GM18519 (cell line): ENCODE measurements at regions not wholly inside any gene's neighbourhood (a gene's known extent, or its start where the extent isn't known, plus 50 kb on each side); places are given as distances from the start of the nearest gene placed in this dataset.
"Not testable (repeated sequence)": the region's sequence is repeated elsewhere in the genome, so short reads cannot be mapped to it uniquely, and the experiment has no call there.

Experiments
- ATAC-seq: cut with Tn5 transposase; IDR thresholded peaks from one replicate; pipeline ENCODE4 v1.9.1; 2021; ENCODE audit warnings: mild to moderate bottlenecking, moderate library complexity; ENCODE audit not compliant: unreplicated experiment, low FRiP score

DNA sequence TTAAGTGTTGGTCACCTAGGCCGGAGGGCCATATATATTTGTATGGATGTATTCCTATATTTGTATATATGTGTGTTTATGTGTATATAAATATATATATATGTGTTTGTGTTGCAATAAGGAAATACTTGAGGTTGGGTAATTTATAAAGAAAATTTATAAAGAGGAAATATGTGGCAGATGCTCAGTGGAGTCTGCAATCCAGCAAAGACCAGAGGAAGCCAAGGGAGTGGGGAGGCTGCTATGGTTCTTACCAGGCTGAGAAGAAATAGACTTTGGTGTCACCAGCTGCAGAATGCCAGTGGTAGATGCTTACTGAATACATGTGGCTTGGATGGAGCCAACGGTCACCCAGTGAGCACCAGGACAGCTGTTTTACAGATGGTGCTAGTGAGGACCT lies 97.4 kb upstream of the ELOVL5 start:
- ATAC-seq = no peak

DNA sequence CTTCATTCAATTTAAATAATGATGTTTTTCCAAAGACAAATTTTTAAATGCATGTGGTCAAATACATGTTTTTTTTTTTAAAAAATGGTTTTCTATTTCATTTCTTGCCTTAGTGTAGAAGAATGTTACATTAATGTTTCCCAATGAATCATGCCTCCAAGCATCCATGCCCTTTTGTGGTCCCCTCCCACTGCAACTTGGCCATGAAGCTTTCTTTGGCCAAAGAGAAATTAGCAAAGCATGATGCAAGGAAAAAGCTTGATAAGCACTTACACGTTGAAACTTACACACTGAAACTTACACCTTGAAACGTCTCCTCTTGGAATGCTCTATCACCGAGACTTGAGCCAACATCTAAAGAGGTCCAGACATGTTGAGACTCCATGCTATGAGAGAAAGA lies 93.0 kb upstream of the ELOVL5 start:
- no peak for ATAC-seq

DNA sequence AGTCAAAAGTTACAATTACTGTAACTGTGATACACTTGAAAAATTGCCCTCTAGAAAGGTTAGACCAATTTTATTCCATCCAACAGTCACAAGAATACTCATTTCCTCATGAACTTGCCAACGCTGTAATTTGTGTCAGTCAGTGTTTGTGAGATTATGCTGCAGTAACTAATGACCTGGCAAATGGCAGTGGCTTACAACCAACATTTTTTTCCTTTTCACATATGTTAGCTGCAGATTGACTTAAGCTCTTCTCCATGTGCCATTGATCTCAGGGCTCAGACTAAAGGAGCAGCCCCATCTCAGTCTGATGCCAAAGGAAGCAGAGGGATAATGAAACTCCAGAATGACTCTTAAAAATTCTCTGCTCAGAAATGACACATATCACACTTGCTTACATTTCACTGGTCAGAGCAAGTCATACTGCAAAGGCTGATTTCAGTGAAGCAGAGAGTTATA lies 92.3 kb upstream of the ELOVL5 start:
- peak; percentile 46 for ATAC-seq

DNA sequence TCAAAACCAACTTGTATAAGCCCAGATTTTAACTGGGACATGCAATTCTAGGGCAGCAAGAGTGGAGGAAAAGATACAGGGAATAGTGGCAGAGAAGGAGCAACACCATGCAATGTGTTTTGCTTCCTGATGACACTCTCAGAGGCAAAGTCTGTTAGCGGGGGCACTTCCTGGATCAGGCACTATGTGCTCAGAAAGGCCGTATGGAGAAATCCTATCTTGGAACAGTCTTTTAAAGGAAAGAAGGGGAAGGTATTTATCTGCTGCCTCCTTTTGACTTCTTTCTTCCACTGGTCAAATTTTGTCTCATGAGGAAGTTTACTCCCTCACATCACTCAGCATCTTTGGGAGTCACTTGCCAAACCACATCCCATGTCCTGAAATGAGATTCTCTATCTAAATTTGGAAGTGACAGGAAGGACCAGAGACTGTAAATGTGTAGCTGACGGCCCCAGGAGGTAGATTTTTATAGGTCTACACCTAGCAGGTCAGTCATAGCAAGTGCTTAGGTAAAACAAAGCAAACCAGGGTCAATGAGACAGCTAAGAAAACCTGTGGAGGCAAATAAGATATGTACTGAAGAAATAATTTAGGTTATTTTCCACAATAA lies 91.7 kb upstream of the ELOVL5 start:
- no peak for ATAC-seq

DNA sequence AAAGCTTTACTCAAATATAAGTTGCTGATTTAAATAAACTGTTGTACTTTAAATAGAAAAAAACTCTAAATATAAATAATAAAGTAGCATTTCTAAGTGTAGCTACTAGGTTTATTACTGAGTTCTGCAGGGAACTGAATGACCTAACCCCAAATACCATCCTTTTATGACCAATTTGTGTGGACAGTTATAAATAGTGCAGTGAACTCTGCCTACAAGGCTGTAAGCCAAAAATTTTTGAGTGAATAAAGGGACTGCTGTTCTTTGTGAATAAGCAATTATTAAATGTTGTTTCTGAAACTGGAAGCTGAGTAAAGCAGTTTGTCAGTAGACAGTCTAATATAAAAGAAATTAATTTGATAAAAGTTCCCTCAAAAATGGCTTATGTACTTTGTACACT lies 90.8 kb upstream of the ELOVL5 start:
- no peak for ATAC-seq

DNA sequence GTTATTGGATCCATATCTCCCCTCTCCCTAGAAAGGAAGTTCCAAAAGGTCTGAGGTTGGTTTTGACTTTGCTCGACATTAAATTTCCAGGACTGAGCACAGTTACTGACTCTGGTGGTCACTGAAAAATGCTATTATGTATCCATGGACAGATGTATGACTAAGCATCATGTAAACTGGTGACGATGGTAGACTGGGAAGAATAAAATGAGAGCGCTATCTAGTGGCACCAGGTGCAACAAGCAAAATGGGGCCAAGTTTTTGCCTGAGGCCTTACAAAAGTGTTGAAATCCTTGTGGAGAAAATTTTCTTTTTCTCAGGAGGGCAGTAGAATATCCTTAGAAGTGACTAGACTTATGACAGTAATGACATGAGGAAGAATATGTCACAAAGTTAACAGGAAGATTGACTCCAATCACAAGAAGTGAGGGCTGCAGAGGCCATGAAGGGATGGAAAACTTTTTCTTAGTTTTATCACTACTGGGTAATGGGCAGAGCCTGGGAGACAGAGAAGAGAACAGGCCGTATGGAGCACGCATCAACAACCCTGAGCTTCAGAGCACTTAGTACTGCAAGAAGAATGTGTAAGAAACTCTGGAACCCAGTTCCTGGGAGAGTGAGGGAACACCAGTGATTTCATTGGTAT lies 88.9 kb upstream of the ELOVL5 start:
- no peak for ATAC-seq

DNA sequence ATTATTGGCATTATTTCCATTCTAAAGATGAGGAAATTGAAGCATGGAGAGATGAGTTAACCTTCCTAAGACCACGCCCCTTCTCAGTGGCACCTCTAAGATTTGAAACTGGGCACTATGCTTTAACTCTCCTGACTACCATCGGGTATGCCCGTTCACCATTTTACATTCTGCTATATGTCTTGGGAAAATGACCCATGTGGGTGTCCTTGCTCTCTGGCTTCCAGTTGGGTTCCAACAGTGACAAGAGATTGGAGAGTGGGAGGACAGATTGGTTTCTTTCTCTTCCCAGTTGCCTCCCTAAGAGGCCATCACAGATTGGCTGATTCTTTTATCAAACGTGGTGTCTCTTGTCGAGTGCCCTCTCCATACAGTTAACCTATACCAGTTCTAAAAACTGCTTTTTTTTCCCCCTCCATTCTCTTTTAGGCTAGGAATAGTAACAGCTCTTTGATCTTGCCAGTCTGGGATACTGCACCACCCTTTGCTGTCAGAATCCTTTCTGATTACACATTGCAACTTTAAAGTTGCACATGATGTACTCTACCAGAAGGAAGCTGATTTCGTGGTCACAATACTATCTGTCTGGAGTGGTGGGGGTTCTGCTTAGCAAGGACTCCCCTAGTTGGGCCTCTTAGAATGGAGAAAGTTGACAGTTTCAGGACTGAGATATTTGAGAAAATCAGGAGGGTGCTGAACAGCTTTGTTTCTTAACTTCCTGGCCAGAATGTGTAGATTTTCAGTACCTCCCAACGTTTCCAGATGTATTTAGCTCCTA lies 88.0 kb upstream of the ELOVL5 start:
- ATAC-seq = no peak

DNA sequence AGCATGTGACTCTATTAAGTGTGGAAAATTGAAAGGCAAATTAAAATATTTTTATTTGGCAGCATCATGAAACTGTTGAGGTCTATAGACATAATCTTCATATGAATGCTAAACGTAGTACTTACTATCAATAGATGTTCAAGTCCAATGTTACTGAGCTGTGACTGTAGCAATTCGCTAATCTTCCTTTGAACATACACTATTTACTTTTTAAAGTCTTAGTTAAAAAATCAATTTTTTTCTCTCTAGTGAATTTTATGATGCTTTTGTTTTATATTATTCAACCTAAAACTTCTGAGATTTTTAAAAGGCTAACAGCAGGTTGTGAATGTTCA lies 85.2 kb upstream of the ELOVL5 start:
- no peak for ATAC-seq

DNA sequence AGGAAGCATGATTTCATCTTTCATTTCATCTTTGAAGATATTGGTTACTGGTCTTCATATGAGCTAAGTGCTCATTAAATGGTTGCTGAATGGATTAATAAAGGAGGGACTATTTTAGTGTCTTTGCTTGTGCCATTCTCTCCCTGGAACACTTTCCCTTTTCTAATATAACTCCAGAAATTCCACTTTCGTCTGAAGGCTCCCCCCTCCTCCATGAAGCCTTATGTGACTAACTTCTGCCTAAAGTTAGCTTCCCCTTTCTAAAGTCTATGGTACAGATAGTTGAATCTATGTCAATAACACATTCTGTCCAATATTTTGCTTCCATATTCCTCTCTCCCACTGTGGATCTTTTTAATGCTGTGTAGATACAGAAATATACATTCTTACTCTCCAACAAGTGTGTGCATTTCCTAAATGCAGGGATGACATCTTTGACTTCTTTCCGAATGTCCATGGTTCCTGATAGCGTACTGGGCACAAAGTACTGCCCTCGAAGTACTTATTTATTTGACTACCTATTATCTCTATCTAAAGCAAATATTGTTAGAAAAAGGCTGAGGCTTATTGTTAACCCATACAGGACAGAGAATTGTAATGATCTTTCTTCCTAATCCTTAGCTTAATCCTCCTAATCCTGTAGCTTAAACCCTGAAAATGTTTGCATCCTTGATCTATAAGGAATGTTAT lies 84.7 kb upstream of the ELOVL5 start:
- ATAC-seq = no peak

DNA sequence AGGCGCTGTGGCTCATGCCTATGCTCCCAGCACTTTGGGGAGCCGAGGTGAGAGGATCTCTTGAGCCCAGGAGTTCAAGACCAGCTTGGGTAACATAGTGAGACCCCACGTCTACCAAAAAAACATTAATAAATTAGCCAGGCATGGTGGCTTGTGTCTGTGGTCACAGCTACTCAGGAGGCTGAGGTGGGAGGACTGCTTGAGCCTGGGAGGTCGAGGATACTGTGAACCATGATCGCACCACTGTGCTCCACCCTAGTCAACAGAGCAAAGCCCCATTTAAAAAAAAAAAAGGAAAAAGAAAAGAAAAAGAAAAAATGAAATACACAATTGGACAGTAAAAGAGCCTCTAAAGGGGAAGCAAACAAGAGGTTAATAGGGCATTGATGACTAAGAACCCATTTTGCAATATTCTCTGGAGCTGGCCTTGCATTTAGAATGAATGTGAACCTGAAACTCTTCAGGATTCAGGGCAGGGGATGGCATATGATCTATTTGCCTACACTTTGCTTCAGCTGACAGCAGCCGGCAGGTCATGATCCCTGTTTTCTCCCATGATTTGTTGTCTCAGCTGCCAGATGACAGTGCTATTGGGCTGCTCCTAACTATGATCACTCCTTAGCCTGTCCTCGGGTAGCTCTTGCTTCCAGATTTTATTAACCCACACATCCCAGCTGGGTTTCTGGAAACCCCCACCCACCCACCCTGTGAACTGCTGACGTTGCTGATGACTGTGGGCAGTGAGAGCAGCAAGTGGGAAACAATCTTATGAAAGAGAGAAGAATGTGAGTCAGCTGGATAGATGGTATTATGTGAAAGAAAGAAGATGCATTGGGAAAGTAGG lies 83.8 kb upstream of the ELOVL5 start:
- ATAC-seq = no peak

DNA sequence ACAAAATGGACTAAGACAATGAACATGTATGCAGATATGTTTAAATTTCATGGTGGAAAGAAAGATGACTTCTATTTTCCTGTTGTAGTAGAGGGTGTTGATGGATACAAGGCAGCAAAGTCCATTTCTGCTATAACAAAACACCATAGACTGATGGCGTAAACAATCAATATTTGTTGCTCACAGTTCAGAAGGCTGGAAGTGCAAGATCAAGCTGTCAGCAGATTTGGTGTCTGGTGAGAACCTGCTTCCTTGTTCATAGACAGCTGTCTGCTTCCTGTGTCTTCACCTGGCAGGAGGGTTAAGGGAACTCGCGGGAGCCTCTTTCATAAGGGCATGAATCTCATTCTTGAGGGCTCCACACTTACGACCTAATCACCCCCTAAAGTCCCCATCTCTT lies 83.0 kb upstream of the ELOVL5 start:
- ATAC-seq = no peak

DNA sequence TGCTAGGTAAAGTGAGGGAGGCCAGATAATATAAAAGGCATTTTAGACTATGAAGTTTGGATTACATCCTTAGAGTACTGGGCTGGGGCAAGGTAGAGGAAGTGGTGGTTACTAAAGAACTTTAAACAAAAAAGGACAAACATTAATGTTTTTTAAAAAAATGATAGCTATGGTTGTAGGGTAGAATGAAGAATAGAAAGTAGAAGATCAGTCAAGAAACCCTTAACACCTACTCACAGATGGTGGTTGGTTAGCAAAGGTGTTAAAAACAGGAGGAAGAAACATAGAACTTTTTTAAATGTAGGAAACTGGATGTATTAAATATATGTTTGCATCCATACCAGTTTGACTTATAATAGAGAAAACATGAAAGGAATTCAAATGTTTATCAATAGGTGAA lies 80.7 kb upstream of the ELOVL5 start:
- ATAC-seq = no peak

DNA sequence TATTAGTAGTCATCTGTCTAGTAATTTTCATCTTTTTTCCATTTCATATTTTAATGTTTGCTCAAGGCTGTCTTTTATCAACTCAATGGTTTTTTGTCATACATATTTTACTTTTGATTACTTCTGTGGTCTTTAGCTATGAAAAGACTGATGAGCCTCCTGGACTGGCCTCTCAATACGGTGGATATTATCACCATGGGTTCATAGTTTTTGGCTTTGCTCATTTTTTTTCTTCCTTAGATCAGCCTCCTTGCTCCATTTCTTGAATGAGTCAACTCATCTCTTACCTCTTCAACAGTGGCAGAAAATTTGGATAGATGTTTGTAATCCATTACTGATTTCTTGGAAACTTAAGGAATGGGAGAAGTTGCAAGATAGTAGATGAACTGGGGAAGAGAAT lies 80.1 kb upstream of the ELOVL5 start:
- ATAC-seq = no peak

DNA sequence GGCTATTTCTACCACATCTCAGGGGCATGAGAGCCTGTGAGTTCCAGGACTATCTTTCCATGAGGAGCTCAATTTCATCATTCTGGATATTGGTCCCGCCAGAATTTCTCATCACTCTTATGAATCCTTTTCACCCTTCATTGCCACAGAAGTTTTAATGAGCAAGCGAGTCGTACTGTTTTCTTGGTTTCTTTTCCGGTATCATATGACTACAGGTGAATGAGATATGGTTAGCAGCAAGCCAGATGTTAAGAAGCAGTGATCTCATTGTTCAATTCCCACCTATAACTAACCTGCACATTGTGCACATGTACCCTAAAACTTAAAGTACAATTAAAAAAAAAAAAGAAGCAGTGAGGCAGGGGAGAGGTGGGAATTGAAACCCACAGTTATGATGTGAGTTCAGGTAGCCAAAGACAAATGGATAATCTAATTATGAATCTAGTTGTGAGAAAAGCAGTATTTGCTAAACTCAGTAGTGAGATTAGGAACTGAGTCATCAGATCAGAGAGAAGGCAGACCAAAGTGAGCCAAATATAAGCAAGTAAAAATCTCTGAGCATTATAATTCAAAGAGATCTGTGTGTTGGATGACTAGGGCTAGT lies 78.0 kb upstream of the ELOVL5 start:
- peak; percentile 90 for ATAC-seq

DNA sequence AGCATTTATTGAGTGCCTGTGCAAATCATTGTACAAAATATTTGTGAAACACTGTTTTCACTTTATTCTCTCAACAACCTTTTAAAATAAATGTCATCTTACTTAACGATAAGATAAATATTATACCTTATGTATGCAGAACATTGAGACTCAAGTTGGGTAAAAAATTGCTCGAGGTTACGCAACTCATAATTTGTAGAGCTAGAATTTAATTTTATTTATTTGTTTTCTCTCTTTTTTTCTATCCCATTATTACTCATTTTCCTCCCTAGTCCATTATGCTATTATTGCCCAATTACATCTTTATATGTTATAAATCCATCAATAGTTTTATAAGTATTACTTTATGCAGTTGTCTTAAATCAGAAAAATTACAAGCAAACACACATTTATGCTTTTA lies 77.4 kb upstream of the ELOVL5 start:
- ATAC-seq = no peak

DNA sequence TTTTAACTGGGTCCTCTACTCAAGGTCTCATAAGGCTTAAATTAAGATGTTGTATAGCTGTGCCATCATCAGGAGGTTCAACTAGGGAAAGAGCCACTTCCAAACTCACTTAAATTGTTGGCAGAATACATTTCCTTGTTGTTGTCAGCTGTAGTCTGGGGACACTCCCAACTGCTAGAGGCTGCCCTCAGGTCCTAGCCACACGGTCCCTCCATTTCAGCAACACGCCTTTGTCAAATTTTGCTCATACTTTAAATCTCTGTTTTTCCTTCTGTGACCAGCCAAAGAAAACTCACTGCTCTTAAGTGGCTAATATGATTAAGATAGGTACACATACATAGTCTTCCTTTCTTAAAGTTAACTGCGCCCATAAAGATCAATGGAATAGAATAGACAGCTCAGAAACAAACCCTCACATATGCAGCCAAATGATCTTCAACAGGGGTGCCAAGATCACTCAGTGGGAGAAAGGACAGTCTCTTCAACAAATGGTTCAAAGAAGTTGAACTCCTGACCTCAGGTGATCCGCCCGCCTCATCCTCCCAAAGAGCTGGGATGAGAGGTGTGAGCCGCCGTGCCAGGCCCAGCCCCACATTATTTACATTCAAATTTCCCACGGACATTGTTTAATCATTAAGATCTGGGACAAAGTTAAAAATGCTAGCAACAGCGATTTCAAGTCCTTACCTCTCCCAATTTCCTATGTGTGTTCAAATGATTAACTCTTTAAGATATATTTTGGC lies 76.4 kb upstream of the ELOVL5 start:
- ATAC-seq = no peak

DNA sequence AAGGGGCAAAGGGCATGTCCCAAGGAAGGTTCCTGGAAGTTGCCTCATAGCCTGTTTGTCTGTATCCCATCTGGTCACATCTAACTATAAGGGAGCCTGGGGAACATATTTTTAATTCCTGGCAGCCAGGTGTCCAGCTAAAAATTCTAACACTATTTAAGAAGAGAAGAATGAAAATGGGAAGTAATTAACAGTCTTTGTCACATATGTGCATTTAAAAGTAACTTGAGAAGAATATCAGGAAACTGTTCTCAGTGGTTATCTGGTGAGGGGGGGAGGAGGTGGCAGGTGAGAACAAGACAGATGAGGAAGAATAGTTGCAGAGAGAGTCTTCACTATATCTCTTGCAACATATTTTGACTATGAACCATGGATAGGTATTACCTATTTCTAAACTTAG lies 75.5 kb upstream of the ELOVL5 start:
- no peak for ATAC-seq

DNA sequence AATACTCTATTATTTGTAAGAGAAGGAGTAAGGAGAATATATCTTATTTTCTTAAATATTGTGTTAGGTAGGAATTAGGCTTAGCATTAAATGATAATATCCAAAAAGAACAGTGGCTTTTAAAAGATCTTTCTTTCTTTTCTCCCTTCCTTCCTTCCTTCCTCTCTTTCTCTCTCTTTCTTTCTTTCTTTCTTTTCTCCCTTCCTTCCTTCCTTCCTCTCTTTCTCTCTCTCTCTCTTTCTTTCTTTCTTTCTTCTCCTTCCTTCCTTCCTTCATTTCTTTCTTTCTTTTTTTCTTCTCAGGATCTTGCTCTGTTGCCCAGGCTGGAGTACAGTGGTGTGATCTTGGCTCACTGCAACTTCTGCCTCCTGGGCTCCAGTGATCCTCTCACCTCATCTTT lies 74.8 kb upstream of the ELOVL5 start:
- ATAC-seq = not testable (repeated sequence)

DNA sequence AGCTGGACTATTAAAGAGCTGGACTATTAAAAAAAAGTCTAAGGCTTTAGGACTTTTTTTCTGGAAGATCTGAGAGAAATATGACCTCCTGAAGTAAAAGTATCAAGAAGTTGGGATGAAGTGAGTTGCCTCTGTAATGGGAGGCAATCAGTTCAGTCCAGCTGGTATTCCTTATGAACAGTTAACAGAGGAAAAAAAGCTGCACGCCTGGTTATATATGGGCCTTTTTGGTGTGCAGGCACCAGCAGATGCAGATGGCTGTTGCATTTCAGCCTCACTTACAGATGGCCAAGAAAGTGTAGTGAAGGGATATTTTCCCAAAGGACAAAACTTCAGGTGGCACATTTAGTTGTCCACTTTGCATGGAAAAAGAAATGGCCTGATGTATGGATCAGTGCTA lies 70.3 kb upstream of the ELOVL5 start:
- no peak for ATAC-seq
